ENCODE measurements at regions not wholly inside any gene's neighbourhood (a gene's known extent, or its start where the extent isn't known, plus 50 kb on each side); places are given as distances from the start of the nearest gene placed in this dataset.

- no peak overlapping the region for H3K27ac ChIP-seq
- TF ChIP-seq ZFX (IDR thresholded peaks at IDR 0.05; ENCODE audit: borderline replicate concordance) (no peak), CTCF (IDR thresholded peaks at IDR 0.05) (no peak)
Observed at GRCh38 chr6:20326422-20326728, 75.3 kb upstream of the E2F3 start.

GRCh38 chr6:20327141-20327540 lies 74.5 kb upstream of the E2F3 start:
- TF ChIP-seq ZFX (IDR thresholded peaks at IDR 0.05; ENCODE audit: borderline replicate concordance), result no peak
- no peak for TF ChIP-seq CTCF (IDR thresholded peaks at IDR 0.05)
- no peak overlapping the region for H3K27ac ChIP-seq

- H3K27ac ChIP-seq, result no peak overlapping the region
- no peak for TF ChIP-seq ZFX (IDR thresholded peaks at IDR 0.05; ENCODE audit: borderline replicate concordance)
- no peak for TF ChIP-seq CTCF (IDR thresholded peaks at IDR 0.05)
Observed at GRCh38 chr6:20328266-20328923, 73.3 kb upstream of the E2F3 start.

GRCh38 chr6:20328924-20329300 lies 72.8 kb upstream of the E2F3 start:
- no peak overlapping the region for H3K27ac ChIP-seq
- TF ChIP-seq ZFX (IDR thresholded peaks at IDR 0.05; ENCODE audit: borderline replicate concordance) (no peak), CTCF (IDR thresholded peaks at IDR 0.05) (no peak)

- TF ChIP-seq CTCF (IDR thresholded peaks at IDR 0.05) (no peak), ZFX (IDR thresholded peaks at IDR 0.05; ENCODE audit: borderline replicate concordance) (no peak)
Observed at GRCh38 chr6:20331042-20331441, 70.6 kb upstream of the E2F3 start.

GRCh38 chr6:20331625-20332024 lies 70.1 kb upstream of the E2F3 start:
- no peak overlapping the region for H3K27ac ChIP-seq
- TF ChIP-seq ZFX (IDR thresholded peaks at IDR 0.05; ENCODE audit: borderline replicate concordance), result no peak
- no peak for TF ChIP-seq CTCF (IDR thresholded peaks at IDR 0.05)

More at GRCh38 chr6:20331042-20331441, 70.6 kb upstream of the E2F3 start:
- H3K27ac ChIP-seq, result no peak overlapping the region

- H3K27ac ChIP-seq, result no peak overlapping the region
- TF ChIP-seq ZFX (IDR thresholded peaks at IDR 0.05; ENCODE audit: borderline replicate concordance), result no peak
- no peak for TF ChIP-seq CTCF (IDR thresholded peaks at IDR 0.05)
Observed at GRCh38 chr6:20332441-20333006, 69.2 kb upstream of the E2F3 start.

Data from 22Rv1 (cell line).